ENCODE measurements at regions not wholly inside any gene's neighbourhood (a gene's known extent, or its start where the extent isn't known, plus 50 kb on each side); places are given as distances from the start of the nearest gene placed in this dataset.

GRCh38 chr6:43964659-43965570, 162.3 kb downstream of the MRPL14 start:
- Mint-ChIP-seq H3K9me3 (no peaks in the 10 kb centered on the region), H3K4me3 (no peak overlapping the region), H3K36me3 (ENCODE audit: low read depth) (no peaks in the 10 kb centered on the region), H3K27me3 (ENCODE audit: insufficient read depth) (peaks cover 18% of the 10 kb centered on the region), H3K27ac (no peak overlapping the region), H3K4me1 (ENCODE audit: low read depth) (no peaks in the 10 kb centered on the region)
- intact Hi-C loops (cut with micrococcal nuclease) = no loop called here
- DNase-seq (ENCODE audit: low spot score) = no peak

- Mint-ChIP-seq H3K27ac (no peak overlapping the region), H3K4me3 (no peak overlapping the region)
- intact Hi-C loops (cut with micrococcal nuclease) = no loop called here
Observed at GRCh38 chr6:43963877-43964658, 163.2 kb downstream of the MRPL14 start.

DNA sequence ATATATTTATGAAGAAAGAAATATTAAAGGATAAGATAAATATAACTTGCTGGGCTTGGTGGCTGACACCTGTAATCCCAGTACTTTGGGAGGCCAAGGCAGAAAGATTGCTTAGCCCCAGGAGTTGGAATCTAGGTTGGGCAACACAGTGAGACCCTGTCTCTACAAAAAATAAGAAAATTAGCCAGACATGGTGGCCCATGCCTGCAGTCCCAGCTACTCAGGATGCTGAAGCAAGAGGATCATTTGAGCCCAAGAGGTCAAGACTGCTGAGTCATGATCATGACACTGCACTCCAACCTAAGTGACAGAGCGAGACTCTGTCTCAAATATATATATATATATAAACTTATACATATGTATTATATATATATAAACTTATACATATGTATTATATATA, 164.0 kb downstream of the MRPL14 start:
- Mint-ChIP-seq H3K4me1 (ENCODE audit: low read depth) (no peaks in the 10 kb centered on the region), H3K36me3 (ENCODE audit: low read depth) (no peaks in the 10 kb centered on the region), H3K27ac (no peak overlapping the region), H3K4me3 (no peak overlapping the region), H3K27me3 (ENCODE audit: insufficient read depth) (peaks cover 30% of the 10 kb centered on the region), H3K9me3 (no peaks in the 10 kb centered on the region)
- intact Hi-C loops (cut with micrococcal nuclease) = no loop called here
- no peak for DNase-seq (ENCODE audit: low spot score)

More at GRCh38 chr6:43963877-43964658, 163.2 kb downstream of the MRPL14 start:
- Mint-ChIP-seq H3K4me1 (ENCODE audit: low read depth) (no peaks in the 10 kb centered on the region), H3K36me3 (ENCODE audit: low read depth) (no peaks in the 10 kb centered on the region), H3K27me3 (ENCODE audit: insufficient read depth) (peaks cover 23% of the 10 kb centered on the region), H3K9me3 (no peaks in the 10 kb centered on the region)
- no peak for DNase-seq (ENCODE audit: low spot score)

DNA sequence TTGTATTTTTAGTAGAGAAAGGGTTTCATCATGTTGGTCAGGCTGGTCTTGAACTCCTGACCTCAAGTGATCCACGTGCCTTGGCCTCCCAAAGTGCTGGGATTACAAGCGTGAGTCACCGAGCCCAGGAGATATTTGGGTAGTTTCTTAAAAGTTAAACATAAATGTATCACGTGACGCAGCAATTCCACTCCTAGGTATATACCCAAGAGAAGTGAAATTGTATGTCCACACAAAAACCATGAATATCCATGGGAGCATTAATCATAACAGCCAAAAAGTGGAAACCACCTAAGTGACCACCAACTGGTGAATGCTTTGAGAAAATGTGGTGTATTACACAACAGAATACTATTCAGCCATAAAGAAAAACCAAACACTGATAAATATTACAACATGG, 164.8 kb downstream of the MRPL14 start:
- Mint-ChIP-seq H3K4me1 (ENCODE audit: low read depth) (no peaks in the 10 kb centered on the region), H3K9me3 (no peaks in the 10 kb centered on the region), H3K4me3 (no peak overlapping the region), H3K27me3 (ENCODE audit: insufficient read depth) (peaks cover 33% of the 10 kb centered on the region), H3K36me3 (ENCODE audit: low read depth) (no peaks in the 10 kb centered on the region), H3K27ac (no peak overlapping the region)
- no peak for DNase-seq (ENCODE audit: low spot score)
- intact Hi-C loops (cut with micrococcal nuclease) = no loop called here

GRCh38 chr6:43957273-43957672, 170.0 kb downstream of the MRPL14 start:
- Mint-ChIP-seq H3K36me3 (ENCODE audit: low read depth) (no peaks in the 10 kb centered on the region), H3K27me3 (ENCODE audit: insufficient read depth) (peaks cover 30% of the 10 kb centered on the region)

GRCh38 chr6:43956478-43956877, 170.8 kb downstream of the MRPL14 start:
- H3K4me1 Mint-ChIP-seq (ENCODE audit: low read depth) = no peaks in the 10 kb centered on the region
- no peaks in the 10 kb centered on the region for H3K9me3 Mint-ChIP-seq
- no peaks in the 10 kb centered on the region for H3K36me3 Mint-ChIP-seq (ENCODE audit: low read depth)
- DNase-seq (ENCODE audit: low spot score) = no peak
- peaks cover 25% of the 10 kb centered on the region for H3K27me3 Mint-ChIP-seq (ENCODE audit: insufficient read depth)
- no peak overlapping the region for H3K4me3 Mint-ChIP-seq
- intact Hi-C loops (cut with micrococcal nuclease) = no loop called here
- no peak overlapping the region for H3K27ac Mint-ChIP-seq

More at GRCh38 chr6:43957273-43957672, 170.0 kb downstream of the MRPL14 start:
- H3K27ac Mint-ChIP-seq = no peak overlapping the region
- intact Hi-C loops (cut with micrococcal nuclease) = no loop called here
- no peak for DNase-seq (ENCODE audit: low spot score)
- H3K4me1 Mint-ChIP-seq (ENCODE audit: low read depth) = no peaks in the 10 kb centered on the region
- no peaks in the 10 kb centered on the region for H3K9me3 Mint-ChIP-seq
- H3K4me3 Mint-ChIP-seq = no peak overlapping the region

DNA sequence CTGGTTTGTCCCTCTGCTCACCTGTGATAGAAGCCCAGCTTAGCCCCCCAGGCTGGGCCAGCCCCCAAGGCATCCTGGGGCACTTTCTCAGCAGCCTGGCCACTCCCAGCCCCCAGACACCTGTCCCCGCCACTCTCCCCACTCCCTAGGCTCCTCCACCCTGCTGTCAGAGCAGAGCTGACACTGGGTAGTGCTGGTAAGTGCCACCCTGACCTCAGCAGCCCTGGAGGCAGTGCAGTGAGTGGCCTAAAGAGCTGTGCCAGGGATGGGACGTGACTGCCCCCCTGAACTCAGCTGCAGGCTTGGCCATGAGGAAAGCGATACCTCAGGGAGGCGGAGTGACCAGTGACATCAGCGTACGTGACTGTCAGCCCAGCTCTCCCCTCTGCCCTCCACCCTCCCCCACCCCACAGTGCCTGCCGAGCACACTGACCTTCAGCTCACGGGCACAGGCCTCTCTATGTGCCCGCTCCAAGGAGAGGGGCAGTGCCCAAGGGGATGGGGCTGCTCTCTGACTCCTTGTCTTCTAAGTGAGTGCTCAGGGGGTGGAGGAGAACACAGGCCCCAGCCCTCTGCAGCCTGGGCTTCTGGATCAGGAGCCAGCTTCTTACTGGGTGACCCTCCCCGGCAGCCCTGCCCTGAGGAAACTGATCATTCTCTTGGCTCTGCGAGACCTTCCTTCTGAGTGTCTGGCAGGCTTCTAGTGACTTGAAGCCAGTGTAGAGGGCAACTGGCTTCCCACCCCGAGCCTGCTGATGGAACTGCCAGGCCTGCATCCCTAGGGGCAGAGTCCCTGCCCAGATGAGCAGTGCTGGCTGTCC, 172.7 kb downstream of the MRPL14 start:
- H3K27ac Mint-ChIP-seq = no peak overlapping the region
- no peaks in the 10 kb centered on the region for H3K36me3 Mint-ChIP-seq (ENCODE audit: low read depth)
- DNase-seq (ENCODE audit: low spot score) = no peak
- H3K9me3 Mint-ChIP-seq = no peaks in the 10 kb centered on the region
- no peak overlapping the region for H3K4me3 Mint-ChIP-seq
- H3K4me1 Mint-ChIP-seq (ENCODE audit: low read depth) = no peaks in the 10 kb centered on the region
- intact Hi-C loops (cut with micrococcal nuclease) = no loop called here
- H3K27me3 Mint-ChIP-seq (ENCODE audit: insufficient read depth) = peaks cover 13% of the 10 kb centered on the region

GRCh38 chr6:43953794-43954310, 173.4 kb downstream of the MRPL14 start:
- no peaks in the 10 kb centered on the region for H3K9me3 Mint-ChIP-seq
- peaks cover 8% of the 10 kb centered on the region for H3K27me3 Mint-ChIP-seq (ENCODE audit: insufficient read depth)
- no peaks in the 10 kb centered on the region for H3K4me1 Mint-ChIP-seq (ENCODE audit: low read depth)
- no peak overlapping the region for H3K27ac Mint-ChIP-seq
- intact Hi-C loops (cut with micrococcal nuclease) = no loop called here
- H3K4me3 Mint-ChIP-seq = no peak overlapping the region
- no peaks in the 10 kb centered on the region for H3K36me3 Mint-ChIP-seq (ENCODE audit: low read depth)
- no peak for DNase-seq (ENCODE audit: low spot score)

DNA sequence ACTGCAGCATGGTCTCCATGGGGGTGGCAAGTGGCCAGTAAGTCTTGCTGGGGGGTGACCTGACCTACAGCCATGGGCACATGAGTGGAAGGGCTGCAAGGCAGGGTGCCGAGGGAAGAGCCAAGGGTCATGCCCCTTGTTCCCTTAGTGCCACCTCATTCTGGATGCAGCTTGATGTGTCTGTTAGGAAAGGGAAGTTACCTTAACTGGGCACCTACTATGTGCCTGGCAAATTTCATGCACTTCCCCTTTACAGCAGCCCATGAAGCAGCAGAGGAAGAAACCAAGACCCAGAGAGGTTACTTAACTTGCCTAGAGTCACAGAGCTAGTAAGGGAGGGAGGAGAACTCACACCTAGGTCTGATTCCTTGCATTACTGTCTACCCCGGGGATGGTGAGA, 174.0 kb downstream of the MRPL14 start:
- no peak for DNase-seq (ENCODE audit: low spot score)
- no peaks in the 10 kb centered on the region for H3K36me3 Mint-ChIP-seq (ENCODE audit: low read depth)
- H3K9me3 Mint-ChIP-seq = no peaks in the 10 kb centered on the region
- H3K4me1 Mint-ChIP-seq (ENCODE audit: low read depth) = no peaks in the 10 kb centered on the region
- intact Hi-C loops (cut with micrococcal nuclease) = no loop called here
- H3K27me3 Mint-ChIP-seq (ENCODE audit: insufficient read depth) = peaks cover 7% of the 10 kb centered on the region
- no peak overlapping the region for H3K27ac Mint-ChIP-seq
- H3K4me3 Mint-ChIP-seq = no peak overlapping the region

GRCh38 chr6:43952746-43953145, 174.5 kb downstream of the MRPL14 start:
- Mint-ChIP-seq H3K4me1 (ENCODE audit: low read depth) (no peaks in the 10 kb centered on the region), H3K9me3 (no peaks in the 10 kb centered on the region), H3K27me3 (ENCODE audit: insufficient read depth) (peaks cover 3% of the 10 kb centered on the region), H3K27ac (no peak overlapping the region), H3K36me3 (ENCODE audit: low read depth) (no peaks in the 10 kb centered on the region), H3K4me3 (no peak overlapping the region)
- DNase-seq (ENCODE audit: low spot score) = no peak
- intact Hi-C loops (cut with micrococcal nuclease) = no loop called here

DNA sequence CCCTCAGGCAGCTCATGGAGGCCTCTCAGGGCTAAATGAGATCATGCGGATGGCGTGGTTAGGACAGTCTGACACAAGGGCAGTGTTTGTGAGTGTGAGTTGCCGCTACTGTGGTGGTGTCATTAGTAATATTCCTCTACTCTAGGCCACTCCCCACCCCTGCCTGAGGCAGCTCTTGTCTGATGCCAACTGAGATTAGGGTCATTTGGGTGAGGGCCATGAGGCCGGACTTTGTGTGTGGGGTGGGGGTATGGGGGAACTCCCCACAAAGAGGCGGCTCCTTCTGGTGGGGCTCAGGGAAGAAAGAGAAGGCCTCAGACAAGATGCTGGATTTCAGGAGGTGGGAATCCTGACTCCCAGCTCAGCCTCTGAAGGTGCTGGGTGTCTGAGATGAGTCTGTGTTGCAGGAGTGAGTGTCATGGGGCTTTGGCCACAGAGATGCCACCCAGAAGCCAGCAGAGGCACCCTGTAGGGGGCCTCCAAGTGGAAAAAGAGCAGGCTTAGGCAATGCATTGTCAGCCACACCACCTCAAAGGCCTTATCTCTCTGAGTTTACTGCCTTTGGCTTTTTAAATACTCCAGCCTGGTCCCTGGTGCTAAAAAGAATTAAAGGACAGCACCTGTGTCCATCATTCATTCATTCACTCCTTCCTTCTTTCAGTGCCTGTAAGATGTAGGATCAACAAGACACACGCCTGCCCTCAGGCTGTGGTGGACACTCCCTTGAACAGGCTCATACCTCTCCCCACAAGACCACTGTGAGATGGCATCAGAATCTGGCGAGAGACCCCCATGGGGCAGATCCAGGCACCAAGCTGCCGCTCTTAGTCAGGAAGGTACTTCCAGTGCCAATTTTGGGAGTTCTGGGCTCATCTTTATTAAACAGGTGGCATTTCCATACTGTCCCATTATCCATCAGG, 175.2 kb downstream of the MRPL14 start:
- Mint-ChIP-seq H3K4me1 (ENCODE audit: low read depth) (no peaks in the 10 kb centered on the region), H3K27ac (no peak overlapping the region), H3K36me3 (ENCODE audit: low read depth) (no peaks in the 10 kb centered on the region), H3K27me3 (ENCODE audit: insufficient read depth) (peaks cover 3% of the 10 kb centered on the region), H3K4me3 (no peak overlapping the region), H3K9me3 (no peaks in the 10 kb centered on the region)
- DNase-seq (ENCODE audit: low spot score) = no peak
- intact Hi-C loops (cut with micrococcal nuclease) = no loop called here

Data from activated T-helper 1 cell treated with anti-CD3 and anti-CD28 coated beads, Interleukin-12 subunit alpha, Interleukin-12 subunit beta, Interleukin-2, Interleukin-4 antibody, amounts not matched to agents 30 ng/mL and 10 ng/mL and 1 ng/mL, durations not matched to agents 14 hours and 24 hours and 36 hours (primary cell).